Endothelial cell of umbilical vein (primary cell): ENCODE measurements at regions not wholly inside any gene's neighbourhood (a gene's known extent, or its start where the extent isn't known, plus 50 kb on each side); places are given as distances from the start of the nearest gene placed in this dataset.

Source experiments
- CTCF ChIP-seq, 2 donors: IDR thresholded peaks; 1 replicate in 1 of 2; 2 replicates in 1 of 2; pipeline ENCODE4 v1.5.1; 2011; ENCODE audit warnings: low read length in 2 of 2, mild to moderate bottlenecking in 2 of 2, moderate library complexity in 2 of 2, control low read depth in 1 of 2, inconsistent platforms in 1 of 2, low read depth in 1 of 2; ENCODE audit not compliant: insufficient read depth in 1 of 2; ENCODE audit errors: extremely low read depth in 1 of 2
- EZH2 ChIP-seq: IDR thresholded peaks from 2 replicates; pipeline ENCODE4 v1.6.1; 2012; ENCODE audit warnings: borderline replicate concordance, low read depth, mild to moderate bottlenecking, moderate library complexity, low read length, inconsistent platforms; ENCODE audit not compliant: severe bottlenecking
- GATA2 ChIP-seq: IDR thresholded peaks from 2 replicates; pipeline ENCODE4 v1.7.0; 2011; ENCODE audit warnings: low read depth, mild to moderate bottlenecking, moderate library complexity, mixed read lengths, low read length; ENCODE audit not compliant: insufficient read length, insufficient read depth
- JUN ChIP-seq: IDR thresholded peaks from 2 replicates; pipeline ENCODE4 v1.6.1; 2011; ENCODE audit warnings: borderline replicate concordance, low read depth; ENCODE audit not compliant: insufficient read length, insufficient read depth
- MYC ChIP-seq: IDR thresholded peaks from one replicate; pipeline ENCODE4 v1.6.1; 2011; ENCODE audit warnings: mild to moderate bottlenecking, low read depth, low read length
- POLR2AphosphoS5 ChIP-seq: IDR thresholded peaks from 2 replicates; pipeline ENCODE4 v1.6.1; 2012; ENCODE audit warnings: low read depth, mild to moderate bottlenecking, control low read depth, low read length, moderate library complexity; ENCODE audit not compliant: insufficient read depth
- TF ChIP-seq, protein P1 (sequence below): IDR thresholded peaks from 2 replicates; pipeline ENCODE4 v1.6.1; 2011; ENCODE audit not compliant: insufficient read depth, insufficient read length

DNA sequence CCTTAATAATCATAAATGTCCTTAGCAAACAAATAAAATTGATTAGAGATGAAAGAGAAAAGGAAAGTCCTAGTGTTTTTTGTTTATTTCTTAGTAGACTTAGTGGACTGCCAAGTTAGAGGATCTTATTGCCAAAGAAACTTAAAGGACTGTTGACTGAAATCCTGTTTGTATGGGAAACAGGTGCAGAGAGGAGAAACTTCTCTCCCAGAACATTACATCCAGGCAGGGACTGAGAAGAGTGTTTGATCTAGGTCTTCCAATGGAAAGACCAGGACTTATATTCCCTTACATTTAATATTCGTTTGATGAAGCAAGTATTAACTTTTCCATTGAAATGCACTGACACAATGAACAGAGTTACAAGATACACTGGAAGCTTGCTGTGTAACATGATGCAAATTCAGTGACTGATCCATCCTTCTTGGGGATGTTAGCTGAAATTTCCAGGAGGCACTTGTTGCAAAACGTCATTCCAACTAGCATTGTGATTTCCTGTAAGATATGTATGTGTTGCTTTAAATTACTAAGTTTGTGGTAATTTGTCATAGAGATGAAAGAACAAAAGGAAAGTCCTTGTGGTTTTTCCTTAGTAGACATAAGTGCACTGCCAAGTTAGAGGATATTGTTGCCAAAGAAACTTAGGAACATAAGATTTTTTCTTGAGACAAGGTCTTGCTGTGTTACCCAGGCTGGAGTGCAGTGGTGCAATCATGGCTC is 505.6 kb downstream of the STIM2 start:
- TF ChIP-seq CTCF (IDR thresholded peaks at IDR 0.05; ENCODE audit: extremely low read depth in 1 of 2, insufficient read depth in 1 of 2, low read depth in 1 of 2, low read length in 2 of 2) = no peak
- TF ChIP-seq EZH2 = no peak
- TF ChIP-seq, protein P1, sequence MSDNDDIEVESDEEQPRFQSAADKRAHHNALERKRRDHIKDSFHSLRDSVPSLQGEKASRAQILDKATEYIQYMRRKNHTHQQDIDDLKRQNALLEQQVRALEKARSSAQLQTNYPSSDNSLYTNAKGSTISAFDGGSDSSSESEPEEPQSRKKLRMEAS = no peak
- no peak for TF ChIP-seq GATA2
- TF ChIP-seq POLR2AphosphoS5 = no peak
- TF ChIP-seq JUN = no peak
- TF ChIP-seq MYC = no peak
